Mammary epithelial cell (primary cell): ENCODE measurements at regions not wholly inside any gene's neighbourhood (a gene's known extent, or its start where the extent isn't known, plus 50 kb on each side); places are given as distances from the start of the nearest gene placed in this dataset.

Experiments
- EZH2 ChIP-seq: IDR thresholded peaks from 2 replicates; pipeline ENCODE4 v1.6.1; 2012; ENCODE audit warnings: low read length, inconsistent platforms, borderline replicate concordance
- TF ChIP-seq, protein P1 (sequence below), 2 donors: IDR thresholded peaks in 1 of 2; conservative IDR thresholded peaks in 1 of 2; 2 replicates each; pipeline ENCODE4 v1.5.1; 2011 to 2012; ENCODE audit warnings: inconsistent platforms in 2 of 2, low read length in 2 of 2, mild to moderate bottlenecking in 2 of 2, control low read depth in 1 of 2, low read depth in 1 of 2; ENCODE audit not compliant: insufficient read depth in 1 of 2; ENCODE audit errors: extremely low read depth in 1 of 2

DNA sequence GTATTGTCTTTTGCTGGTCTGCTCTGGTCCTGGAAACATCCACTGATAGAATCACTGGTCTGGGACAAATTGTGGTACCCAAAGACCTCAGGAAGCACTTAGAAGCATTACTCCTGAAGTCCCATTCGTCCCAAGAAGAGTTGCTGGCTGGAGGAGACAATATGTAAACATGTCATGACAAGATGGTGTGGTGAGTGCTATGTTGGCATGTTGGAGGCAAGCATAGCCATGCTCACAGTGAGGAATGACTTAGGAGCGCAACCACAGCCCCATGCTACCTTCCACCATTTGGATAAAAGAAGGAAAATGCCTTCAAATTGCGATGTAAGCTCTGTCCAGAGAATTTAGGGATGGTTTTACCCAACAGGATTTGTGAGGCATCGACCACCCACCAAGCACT, 115.8 kb upstream of the STC2 start:
- TF ChIP-seq, protein P1, sequence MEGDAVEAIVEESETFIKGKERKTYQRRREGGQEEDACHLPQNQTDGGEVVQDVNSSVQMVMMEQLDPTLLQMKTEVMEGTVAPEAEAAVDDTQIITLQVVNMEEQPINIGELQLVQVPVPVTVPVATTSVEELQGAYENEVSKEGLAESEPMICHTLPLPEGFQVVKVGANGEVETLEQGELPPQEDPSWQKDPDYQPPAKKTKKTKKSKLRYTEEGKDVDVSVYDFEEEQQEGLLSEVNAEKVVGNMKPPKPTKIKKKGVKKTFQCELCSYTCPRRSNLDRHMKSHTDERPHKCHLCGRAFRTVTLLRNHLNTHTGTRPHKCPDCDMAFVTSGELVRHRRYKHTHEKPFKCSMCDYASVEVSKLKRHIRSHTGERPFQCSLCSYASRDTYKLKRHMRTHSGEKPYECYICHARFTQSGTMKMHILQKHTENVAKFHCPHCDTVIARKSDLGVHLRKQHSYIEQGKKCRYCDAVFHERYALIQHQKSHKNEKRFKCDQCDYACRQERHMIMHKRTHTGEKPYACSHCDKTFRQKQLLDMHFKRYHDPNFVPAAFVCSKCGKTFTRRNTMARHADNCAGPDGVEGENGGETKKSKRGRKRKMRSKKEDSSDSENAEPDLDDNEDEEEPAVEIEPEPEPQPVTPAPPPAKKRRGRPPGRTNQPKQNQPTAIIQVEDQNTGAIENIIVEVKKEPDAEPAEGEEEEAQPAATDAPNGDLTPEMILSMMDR (conservative IDR thresholded peaks at IDR 0.05 in 1 of 2, IDR thresholded peaks at IDR 0.05 in 1 of 2; ENCODE audit: extremely low read depth in 1 of 2, insufficient read depth in 1 of 2, low read depth in 1 of 2, low read length in 2 of 2) = no peak
- no peak for TF ChIP-seq EZH2
